GM19043 (cell line): ENCODE measurements at regions not wholly inside any gene's neighbourhood (a gene's known extent, or its start where the extent isn't known, plus 50 kb on each side); places are given as distances from the start of the nearest gene placed in this dataset.

Experiments
- ATAC-seq: cut with Tn5 transposase; IDR thresholded peaks from one replicate; pipeline ENCODE4 v1.9.1; 2021; ENCODE audit warnings: low read depth; ENCODE audit not compliant: unreplicated experiment

DNA sequence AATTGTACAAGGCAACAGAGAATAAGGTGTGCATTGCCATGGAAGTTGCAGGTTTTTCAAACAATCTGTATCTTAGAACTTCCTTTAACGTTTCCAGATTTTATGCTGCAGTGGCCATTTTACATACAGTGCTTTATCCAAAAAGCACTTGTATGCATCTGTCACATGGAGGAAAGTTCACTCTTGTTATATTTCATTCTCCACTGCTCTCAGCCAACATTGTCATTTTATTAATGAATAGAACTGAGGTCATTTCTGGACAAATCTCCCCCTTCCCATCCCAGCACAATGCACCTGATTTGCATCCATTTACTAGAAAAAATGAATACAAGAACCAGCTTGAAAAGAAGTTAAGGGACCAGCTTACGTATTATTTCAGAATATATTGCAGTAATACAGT is 342.0 kb downstream of the USP25 start:
- ATAC-seq: no peak

GRCh38 chr21:16072221-16072620 is 342.4 kb downstream of the USP25 start:
- ATAC-seq: no peak

DNA sequence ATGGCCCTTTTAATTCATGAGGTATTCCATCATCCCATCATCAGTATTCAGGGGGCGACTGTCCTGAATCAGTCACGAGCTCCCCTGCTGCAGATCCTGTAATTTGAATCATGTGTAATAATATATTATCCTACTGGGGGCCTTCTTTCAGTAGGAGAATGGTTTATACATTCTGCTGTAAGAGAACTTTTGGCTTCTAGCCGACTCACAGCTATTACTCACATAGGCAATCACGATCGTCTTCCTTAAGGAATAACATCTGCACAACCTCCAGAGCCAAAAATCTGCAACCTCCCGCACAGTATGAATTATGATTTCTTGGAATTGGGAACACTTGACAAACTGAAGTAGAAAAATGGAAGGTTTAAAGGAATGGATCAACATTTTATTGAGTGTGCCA is 343.0 kb downstream of the USP25 start:
- no peak for ATAC-seq

DNA sequence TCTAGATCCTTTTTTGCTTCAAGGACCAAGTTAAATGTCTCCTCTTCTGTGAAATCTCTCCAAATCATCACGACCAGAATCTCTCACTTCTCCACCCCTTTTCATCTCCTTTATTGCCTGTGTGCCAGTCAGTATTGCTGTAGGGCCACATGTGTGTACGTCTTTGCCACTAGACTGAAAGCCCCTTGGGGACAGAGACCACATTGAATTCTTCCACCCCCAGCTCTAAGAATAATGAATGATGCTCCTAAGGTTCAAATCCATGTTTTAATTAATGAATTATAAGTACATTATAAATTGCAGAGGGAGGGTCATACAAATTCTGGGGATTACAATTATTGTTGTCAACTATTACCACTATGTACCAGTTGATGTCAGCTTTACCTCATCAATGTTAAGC is 343.8 kb downstream of the USP25 start:
- no peak for ATAC-seq

DNA sequence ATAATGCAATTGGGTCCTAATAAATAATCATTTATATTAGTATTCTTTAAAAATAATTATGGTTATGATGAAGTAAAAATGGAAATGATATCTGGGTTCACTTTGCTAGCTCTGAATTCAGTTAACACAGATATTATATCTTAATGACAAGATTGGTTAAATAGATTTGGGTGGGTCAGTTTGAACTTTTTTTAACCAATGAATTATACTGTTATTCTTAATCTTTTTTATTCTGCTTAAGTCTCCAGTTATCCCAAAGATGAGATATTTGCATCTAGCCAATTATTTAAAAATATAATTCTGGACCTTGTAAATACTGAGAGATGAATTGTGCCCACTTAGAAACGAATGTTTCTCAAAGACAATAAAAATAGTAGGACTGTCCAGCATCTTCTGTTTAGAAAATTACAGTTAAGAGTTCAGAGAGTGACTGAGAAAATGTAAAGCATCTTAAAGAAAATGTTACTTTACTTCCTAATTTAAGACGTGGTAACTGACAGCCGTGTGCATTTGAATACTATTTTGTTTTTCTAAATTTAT is 345.2 kb downstream of the USP25 start:
- no peak for ATAC-seq

DNA sequence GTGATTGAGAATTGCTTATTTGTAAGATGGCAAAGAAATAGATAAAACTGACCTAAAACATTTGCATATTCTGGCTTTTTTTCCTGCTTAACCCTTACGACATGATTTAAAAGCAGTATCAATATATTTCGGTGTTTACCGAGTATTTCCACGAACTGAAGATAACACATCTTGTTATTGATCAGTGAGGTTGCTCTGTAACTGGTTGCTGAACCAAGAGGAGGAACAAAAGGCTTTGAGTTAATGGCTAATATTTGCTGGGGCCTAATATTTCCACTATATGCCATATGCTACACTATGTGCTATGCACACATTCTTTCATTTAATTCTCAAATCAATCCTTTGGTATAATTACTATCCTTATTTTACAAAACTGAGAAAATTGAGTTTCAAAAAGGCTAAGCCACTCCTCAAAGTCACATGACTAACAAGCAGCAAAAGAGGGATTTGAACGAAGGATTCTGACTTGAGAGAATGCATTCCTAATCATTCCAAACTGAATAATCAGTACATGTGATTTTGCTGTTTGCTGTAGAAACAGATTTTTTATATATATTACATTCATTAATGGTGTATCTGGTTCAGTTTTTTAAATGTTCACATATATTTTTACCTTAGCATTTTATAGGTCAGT is 346.0 kb downstream of the USP25 start:
- ATAC-seq: no peak

- no peak for ATAC-seq
Observed at GRCh38 chr21:16076465-16076864, 346.7 kb downstream of the USP25 start.

DNA sequence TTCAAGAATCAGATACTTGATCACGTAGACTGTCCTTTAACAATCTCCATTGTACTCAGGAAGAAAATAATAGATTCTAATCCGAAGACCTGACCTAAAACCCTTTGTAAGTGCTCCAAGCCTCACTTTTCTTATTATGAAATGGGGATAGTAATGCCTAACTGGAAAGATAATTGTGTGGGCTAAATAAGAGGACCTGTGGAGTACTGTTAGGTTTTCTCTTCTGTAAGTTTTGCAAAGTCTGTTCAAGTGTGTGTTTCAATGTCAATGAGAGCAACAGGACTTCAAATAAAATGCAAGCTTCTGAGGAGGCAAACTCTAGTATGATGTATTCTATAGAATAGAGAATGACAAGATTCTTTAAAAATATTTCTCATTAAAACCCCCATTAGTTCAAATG is 348.6 kb downstream of the USP25 start:
- no peak for ATAC-seq

DNA sequence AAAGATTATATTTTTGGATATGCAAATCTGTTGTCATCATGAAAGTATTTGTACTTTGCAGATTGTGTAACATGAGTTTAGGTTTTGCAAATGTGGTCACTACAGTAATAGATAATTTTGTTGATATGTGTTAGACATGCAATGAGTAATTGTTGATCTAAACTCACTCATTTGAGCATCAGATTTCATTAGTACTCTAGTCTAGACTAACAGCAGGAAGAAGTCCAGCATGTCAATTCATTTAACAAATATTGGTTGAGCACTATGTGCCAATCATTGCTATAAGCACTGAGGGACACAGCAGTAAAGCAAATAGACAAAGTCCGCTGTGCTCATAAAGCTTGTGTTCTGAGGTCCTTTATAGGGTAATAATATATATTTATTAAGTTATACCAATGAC is 350.0 kb downstream of the USP25 start:
- no peak for ATAC-seq

- ATAC-seq: no peak
Observed at GRCh38 chr21:16081304-16081703, 351.5 kb downstream of the USP25 start.

DNA sequence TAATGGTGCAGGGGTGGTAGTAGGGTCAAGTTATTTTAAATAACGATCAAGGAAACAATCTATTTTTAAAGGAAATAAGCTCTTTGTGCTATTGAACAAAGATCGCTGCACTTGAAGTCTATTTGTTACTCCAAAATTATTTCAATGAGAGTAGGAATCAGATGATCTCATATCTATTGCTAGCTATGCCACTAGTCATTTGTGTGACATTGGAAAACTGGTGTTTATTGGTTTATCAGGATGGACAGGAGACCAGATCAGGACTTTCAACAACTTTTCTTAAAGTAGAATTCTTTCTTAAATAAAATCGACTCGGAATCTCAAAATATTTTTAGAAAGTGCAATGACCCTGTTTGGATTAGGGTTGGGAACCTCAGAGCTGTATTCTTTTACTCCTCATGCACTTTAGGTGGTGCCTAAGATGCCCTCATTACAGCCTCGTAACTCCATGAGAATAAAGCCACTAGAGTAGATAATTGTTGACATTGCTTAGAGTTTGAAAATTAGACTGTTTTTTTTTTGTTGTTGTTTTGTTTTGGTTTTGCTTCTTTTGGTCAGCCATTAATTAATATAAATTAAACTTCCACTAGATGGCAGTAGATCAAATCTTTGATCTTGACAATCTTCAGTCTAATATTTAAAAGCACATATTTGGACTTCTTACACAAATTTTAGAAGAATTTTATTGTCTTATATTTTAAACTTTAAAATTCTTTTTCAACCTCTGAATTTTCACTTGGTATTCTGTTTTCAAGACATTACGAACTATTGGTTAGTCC is 352.4 kb downstream of the USP25 start:
- ATAC-seq: no peak

GRCh38 chr21:16084776-16085364 is 355.1 kb downstream of the USP25 start:
- ATAC-seq: no peak

DNA sequence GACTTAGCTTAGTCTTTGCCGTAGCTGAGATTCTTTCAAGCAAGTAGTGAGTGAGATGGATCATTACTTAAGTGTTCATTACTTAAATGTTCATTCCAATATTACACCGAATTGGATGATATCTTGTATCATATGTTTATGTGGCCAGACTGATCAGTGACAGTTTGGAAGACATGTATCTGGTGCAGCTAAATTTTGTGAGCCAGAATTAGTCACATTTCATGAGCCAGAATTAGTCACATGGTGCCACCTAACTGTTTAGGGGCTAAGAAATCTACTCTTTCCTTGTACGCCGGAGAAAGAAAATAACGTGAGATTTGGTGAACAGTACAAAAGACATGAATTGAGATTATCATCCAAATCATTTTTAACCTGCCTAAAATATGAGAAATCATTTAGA is 355.6 kb downstream of the USP25 start:
- ATAC-seq: no peak

DNA sequence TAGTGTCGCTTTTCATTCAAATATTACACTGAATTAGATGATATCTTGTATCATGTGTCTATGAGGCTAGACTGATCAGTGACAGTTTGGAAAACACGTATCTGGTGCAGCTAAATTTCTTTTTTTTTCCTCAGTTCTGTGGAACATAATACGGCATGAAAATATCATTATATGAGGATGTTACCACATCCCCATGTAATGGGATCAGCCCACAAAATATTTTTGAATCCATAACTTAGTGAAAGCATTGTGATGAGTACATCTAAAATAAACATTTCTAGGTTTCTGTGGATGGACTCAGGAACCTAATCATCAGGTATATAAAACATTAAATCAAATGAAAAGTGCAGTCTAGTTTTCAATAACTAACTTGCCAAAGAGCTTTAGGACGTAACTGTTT is 356.3 kb downstream of the USP25 start:
- ATAC-seq: no peak

DNA sequence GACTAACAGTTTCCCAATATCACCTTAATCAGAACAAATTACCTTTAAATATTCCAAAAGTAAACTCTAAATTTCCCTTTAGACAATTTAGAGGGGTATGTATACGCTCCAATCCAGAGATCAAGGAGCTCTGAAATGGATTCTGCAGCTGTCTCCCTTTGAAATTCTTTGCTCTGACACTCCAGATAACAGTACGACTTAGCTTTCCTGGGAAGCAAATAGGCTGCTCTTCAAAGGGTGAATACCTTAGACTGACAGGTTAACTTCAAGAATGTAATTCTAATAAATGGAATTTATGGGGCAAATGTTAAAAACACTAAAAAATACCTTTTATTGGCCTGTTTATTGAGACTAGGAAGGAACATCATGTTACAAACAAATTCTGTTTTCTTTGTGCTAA is 357.2 kb downstream of the USP25 start:
- ATAC-seq: no peak

DNA sequence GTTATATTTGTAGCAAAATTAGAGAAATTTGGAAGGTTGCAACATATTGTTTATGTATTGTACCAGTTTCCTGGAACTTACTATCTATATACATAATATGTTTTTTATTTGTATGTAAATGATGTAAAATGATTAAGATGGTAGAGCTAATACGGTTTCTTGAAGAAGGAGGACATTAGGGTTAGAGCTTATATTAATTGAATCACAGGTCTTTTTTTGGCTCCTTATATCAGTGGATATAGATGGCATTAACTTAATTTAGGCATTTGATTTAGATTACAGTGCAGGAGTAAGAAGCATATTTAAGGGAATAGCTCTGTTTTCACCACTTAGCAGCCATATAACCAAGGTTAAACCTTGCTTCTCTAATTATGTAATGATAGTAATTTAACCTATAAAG is 357.7 kb downstream of the USP25 start:
- ATAC-seq: no peak

- ATAC-seq: no peak
Observed at GRCh38 chr21:16088056-16088455, 358.3 kb downstream of the USP25 start.

DNA sequence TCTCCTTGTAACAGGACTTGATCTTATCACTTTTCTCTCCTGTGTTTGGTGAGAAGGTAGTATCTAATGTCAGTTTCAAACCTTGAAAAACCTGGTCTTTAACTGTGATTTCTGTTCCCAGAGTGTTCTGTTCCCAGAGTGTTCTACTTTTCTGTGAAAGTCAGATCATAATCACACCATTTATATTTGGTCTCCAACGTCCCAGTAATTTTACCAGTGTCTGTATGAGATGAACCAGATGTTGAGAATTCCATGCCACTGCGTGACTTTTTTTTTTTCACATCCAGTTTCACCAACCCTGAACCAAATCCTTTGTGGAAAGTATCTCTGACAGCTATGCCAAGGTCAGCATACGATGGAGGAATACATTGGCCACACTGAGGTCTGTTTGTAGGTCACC is 365.2 kb downstream of the USP25 start:
- ATAC-seq: no peak

DNA sequence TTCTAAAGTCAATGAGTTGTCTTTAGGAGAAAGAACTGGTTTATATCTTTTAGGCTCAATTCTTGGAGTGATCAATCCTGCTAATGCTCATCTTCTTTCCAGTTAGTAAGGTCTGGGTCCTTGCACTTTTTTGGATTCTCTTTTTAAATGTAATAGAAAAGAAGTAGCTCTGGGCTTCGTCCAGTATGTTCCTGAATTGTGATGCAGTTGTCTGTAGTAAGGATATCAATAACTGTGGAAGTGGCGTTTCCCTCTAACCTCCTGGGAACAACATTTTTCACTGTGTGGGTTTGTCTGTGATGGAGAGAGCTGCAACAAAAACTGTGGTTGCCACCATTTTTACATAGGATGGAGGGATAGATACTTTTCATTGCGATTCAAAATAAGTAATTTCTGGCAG is 367.2 kb downstream of the USP25 start:
- ATAC-seq: no peak

DNA sequence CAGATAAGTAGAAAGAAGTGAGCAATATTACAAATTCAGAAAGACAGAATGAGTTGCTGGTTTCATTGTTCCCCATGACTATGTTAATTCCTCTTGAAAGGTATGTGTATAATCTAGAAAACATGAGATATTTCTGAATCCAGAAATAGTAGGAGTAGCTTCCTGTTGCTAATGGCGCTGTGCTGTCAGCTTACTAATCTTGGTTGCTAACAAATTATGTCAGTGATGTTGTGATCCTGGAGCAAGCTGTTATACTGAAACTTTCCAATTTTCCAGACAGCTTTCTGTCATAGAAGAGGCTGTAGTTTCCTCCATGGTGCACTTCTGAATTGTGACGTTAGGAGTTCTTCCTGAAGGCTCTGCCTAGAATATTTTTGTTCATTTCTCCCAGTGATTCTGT is 372.3 kb downstream of the USP25 start:
- no peak for ATAC-seq

GRCh38 chr21:16108561-16109075 is 378.8 kb downstream of the USP25 start:
- no peak for ATAC-seq
